ENCODE measurements at regions not wholly inside any gene's neighbourhood (a gene's known extent, or its start where the extent isn't known, plus 50 kb on each side); places are given as distances from the start of the nearest gene placed in this dataset.

- TF ChIP-seq CEBPB (IDR thresholded peaks at IDR 0.05) = no peak
- no peak for TF ChIP-seq CREB1 (IDR thresholded peaks at IDR 0.05; ENCODE audit: low read depth)
- no peak for TF ChIP-seq NFIC (IDR thresholded peaks at IDR 0.05)
Measured at GRCh38 chr5:20618340-20618739, 630.3 kb upstream of the CDH18 start.

- no peak for TF ChIP-seq CEBPB (IDR thresholded peaks at IDR 0.05)
Measured at GRCh38 chr5:20617841-20618240, 629.8 kb upstream of the CDH18 start.

- TF ChIP-seq EP300 (IDR thresholded peaks at IDR 0.05; ENCODE audit: borderline replicate concordance) (no peak), CEBPB (IDR thresholded peaks at IDR 0.05) (no peak), USF1 (IDR thresholded peaks at IDR 0.05) (no peak), TEAD4 (IDR thresholded peaks at IDR 0.05) (no peak), FOXM1 (IDR thresholded peaks at IDR 0.05; ENCODE audit: borderline replicate concordance, low read depth) (no peak), RAD21 (IDR thresholded peaks at IDR 0.05; ENCODE audit: low read depth) (no peak), YY1 (IDR thresholded peaks at IDR 0.05; ENCODE audit: low read depth) (no peak), TCF12 (IDR thresholded peaks at IDR 0.05; ENCODE audit: low read depth) (no peak), MAX (IDR thresholded peaks at IDR 0.05) (no peak), CREB1 (IDR thresholded peaks at IDR 0.05; ENCODE audit: low read depth) (no peak), ZBTB7A (IDR thresholded peaks at IDR 0.05; ENCODE audit: low read depth) (no peak), NFIC (IDR thresholded peaks at IDR 0.05) (no peak), EGR1 (IDR thresholded peaks at IDR 0.05) (no peak), TAF1 (IDR thresholded peaks at IDR 0.05; ENCODE audit: low read depth) (no peak), REST (IDR thresholded peaks at IDR 0.05; ENCODE audit: low read depth) (no peak)
Measured at GRCh38 chr5:20615888-20616563, 628.0 kb upstream of the CDH18 start.

GRCh38 chr5:20611620-20612019 lies 623.6 kb upstream of the CDH18 start:
- TF ChIP-seq EP300 (IDR thresholded peaks at IDR 0.05; ENCODE audit: borderline replicate concordance) = no peak
- TF ChIP-seq CEBPB (IDR thresholded peaks at IDR 0.05) = no peak
- TF ChIP-seq EGR1 (IDR thresholded peaks at IDR 0.05) = no peak
- no peak for TF ChIP-seq ZBTB7A (IDR thresholded peaks at IDR 0.05; ENCODE audit: low read depth)
- no peak for TF ChIP-seq USF1 (IDR thresholded peaks at IDR 0.05)
- no peak for TF ChIP-seq RAD21 (IDR thresholded peaks at IDR 0.05; ENCODE audit: low read depth)
- TF ChIP-seq YY1 (IDR thresholded peaks at IDR 0.05; ENCODE audit: low read depth) = no peak
- TF ChIP-seq CREB1 (IDR thresholded peaks at IDR 0.05; ENCODE audit: low read depth) = no peak
- TF ChIP-seq REST (IDR thresholded peaks at IDR 0.05; ENCODE audit: low read depth) = no peak
- TF ChIP-seq TEAD4 (IDR thresholded peaks at IDR 0.05) = no peak
- no peak for TF ChIP-seq TAF1 (IDR thresholded peaks at IDR 0.05; ENCODE audit: low read depth)
- no peak for TF ChIP-seq FOXM1 (IDR thresholded peaks at IDR 0.05; ENCODE audit: borderline replicate concordance, low read depth)
- TF ChIP-seq MAX (IDR thresholded peaks at IDR 0.05) = no peak
- TF ChIP-seq TCF12 (IDR thresholded peaks at IDR 0.05; ENCODE audit: low read depth) = no peak
- TF ChIP-seq NFIC (IDR thresholded peaks at IDR 0.05) = no peak

- TF ChIP-seq REST (IDR thresholded peaks at IDR 0.05; ENCODE audit: low read depth) (no peak), RAD21 (IDR thresholded peaks at IDR 0.05; ENCODE audit: low read depth) (no peak), EP300 (IDR thresholded peaks at IDR 0.05; ENCODE audit: borderline replicate concordance) (peak; percentile 80; the same call in 1 of the 2 replicates), MAX (IDR thresholded peaks at IDR 0.05) (no peak), TCF12 (IDR thresholded peaks at IDR 0.05; ENCODE audit: low read depth) (peak; percentile 93), TEAD4 (IDR thresholded peaks at IDR 0.05) (peak; percentile 62), YY1 (IDR thresholded peaks at IDR 0.05; ENCODE audit: low read depth) (no peak), USF1 (IDR thresholded peaks at IDR 0.05) (no peak), FOXM1 (IDR thresholded peaks at IDR 0.05; ENCODE audit: borderline replicate concordance, low read depth) (no peak; the same call in 1 of the 2 replicates), NFIC (IDR thresholded peaks at IDR 0.05) (peak; percentile 73), ZBTB7A (IDR thresholded peaks at IDR 0.05; ENCODE audit: low read depth) (no peak), CREB1 (IDR thresholded peaks at IDR 0.05; ENCODE audit: low read depth) (no peak; the same call in 1 of the 2 replicates), EGR1 (IDR thresholded peaks at IDR 0.05) (no peak), CEBPB (IDR thresholded peaks at IDR 0.05) (no peak), TAF1 (IDR thresholded peaks at IDR 0.05; ENCODE audit: low read depth) (no peak)
Measured at GRCh38 chr5:20610681-20611080, 622.7 kb upstream of the CDH18 start.

Measured in Ishikawa (cell line).